ENCODE measurements at regions not wholly inside any gene's neighbourhood (a gene's known extent, or its start where the extent isn't known, plus 50 kb on each side); places are given as distances from the start of the nearest gene placed in this dataset.

- H3K9me3 Mint-ChIP-seq = no peaks in the 10 kb centered on the region
- peaks cover 5% of the 10 kb centered on the region for H3K4me1 Mint-ChIP-seq (ENCODE audit: low read depth)
- no peaks in the 10 kb centered on the region for H3K36me3 ChIP-seq (ENCODE audit: insufficient read depth, low read length)
- H3K27ac Mint-ChIP-seq = no peak overlapping the region
- intact Hi-C loops (cut with DNase I, micrococcal nuclease) = no loop called here
- no peak for TF ChIP-seq CTCF (IDR thresholded peaks at IDR 0.05)
- ChIA-PET POLR2A (no interaction called here), CTCF (no interaction called here)
- ATAC-seq (ENCODE audit: poor library complexity) (no peak), DNase-seq (no peak)
- no peaks in the 10 kb centered on the region for H3K9me3 ChIP-seq (ENCODE audit: control insufficient read depth in 1 of 2, insufficient read depth in 1 of 2, low read length in 2 of 2)
- H3K27me3 Mint-ChIP-seq = no peaks in the 10 kb centered on the region
- H3K4me3 ChIP-seq (ENCODE audit: low read length) = no peak overlapping the region
- H3K27ac ChIP-seq (ENCODE audit: low read depth in 1 of 2, low read length in 2 of 2) = no peak overlapping the region
- no peak overlapping the region for H3K4me3 Mint-ChIP-seq
- no peaks in the 10 kb centered on the region for H3K4me1 ChIP-seq (ENCODE audit: insufficient read depth, low read length)
- no peaks in the 10 kb centered on the region for H3K36me3 Mint-ChIP-seq (ENCODE audit: low read depth)
- no peaks in the 10 kb centered on the region for H3K27me3 ChIP-seq (ENCODE audit: control insufficient read depth in 1 of 2, insufficient read depth in 2 of 2, low read length in 2 of 2)
These were observed 346.4 kb upstream of the KCNMB2 start for GRCh38 chr3:178189854-178190253.

DNA sequence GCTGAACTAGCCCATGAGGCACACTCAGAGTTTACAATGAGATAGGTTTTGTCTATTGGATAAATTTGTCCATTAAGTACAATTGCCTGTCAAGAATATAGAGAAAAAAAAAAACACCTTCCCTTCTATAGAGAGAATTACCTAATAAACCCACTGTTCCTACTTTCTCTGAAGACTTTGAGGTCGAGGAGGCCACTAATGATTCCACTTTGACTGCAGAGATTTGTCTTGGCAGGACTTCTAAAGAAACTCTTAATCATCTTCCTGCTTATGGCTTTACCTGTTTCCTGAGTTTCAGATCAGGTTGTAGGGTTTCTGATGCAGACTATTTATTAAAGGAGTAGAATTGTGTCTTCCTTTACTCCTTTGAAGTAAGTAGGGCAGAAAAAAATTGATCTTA, 342.4 kb upstream of the KCNMB2 start:
- DNase-seq = peak in 1 of 14 experiments; percentile 11
- peaks cover 5% of the 10 kb centered on the region for H3K4me1 Mint-ChIP-seq (ENCODE audit: low read depth)
- H3K4me3 ChIP-seq (ENCODE audit: low read length) = no peak overlapping the region
- ChIA-PET POLR2A (no interaction called here), CTCF (no interaction called here)
- H3K4me3 Mint-ChIP-seq = no peak overlapping the region
- H3K9me3 Mint-ChIP-seq = no peaks in the 10 kb centered on the region
- no peak for ATAC-seq (ENCODE audit: poor library complexity)
- no peaks in the 10 kb centered on the region for H3K36me3 Mint-ChIP-seq (ENCODE audit: low read depth)
- no peaks in the 10 kb centered on the region for H3K27me3 ChIP-seq (ENCODE audit: control insufficient read depth in 1 of 2, insufficient read depth in 2 of 2, low read length in 2 of 2)
- H3K9me3 ChIP-seq (ENCODE audit: control insufficient read depth in 1 of 2, insufficient read depth in 1 of 2, low read length in 2 of 2) = no peaks in the 10 kb centered on the region
- intact Hi-C loops (cut with DNase I, micrococcal nuclease) = no loop called here
- no peak for TF ChIP-seq CTCF (IDR thresholded peaks at IDR 0.05)
- H3K27me3 Mint-ChIP-seq = no peaks in the 10 kb centered on the region
- no peaks in the 10 kb centered on the region for H3K4me1 ChIP-seq (ENCODE audit: insufficient read depth, low read length)
- no peak overlapping the region for H3K27ac Mint-ChIP-seq
- no peaks in the 10 kb centered on the region for H3K36me3 ChIP-seq (ENCODE audit: insufficient read depth, low read length)
- H3K27ac ChIP-seq (ENCODE audit: low read depth in 1 of 2, low read length in 2 of 2) = no peak overlapping the region

DNA sequence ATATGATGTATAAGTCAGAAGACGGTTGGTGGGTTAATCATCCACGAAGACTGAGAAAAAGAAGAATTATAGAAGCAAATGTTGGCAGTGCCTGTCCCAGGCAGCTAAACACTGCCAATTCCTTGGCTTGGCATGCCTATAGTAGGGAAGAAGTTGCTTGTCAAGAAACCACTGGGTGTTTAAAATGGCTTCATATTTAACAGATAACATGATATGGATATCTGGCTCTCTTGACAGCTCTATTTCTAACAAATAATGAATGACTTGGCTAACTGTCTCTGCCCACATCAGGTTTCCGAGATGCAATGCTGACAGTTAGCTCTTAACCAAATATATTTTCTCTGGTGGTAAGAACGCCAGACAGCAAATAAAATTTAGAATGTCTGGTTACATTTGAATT, 341.7 kb upstream of the KCNMB2 start:
- Histone ChIP-seq H3K27ac (ENCODE audit: low read depth in 1 of 2, low read length in 2 of 2) (no peak overlapping the region), H3K9me3 (ENCODE audit: control insufficient read depth in 1 of 2, insufficient read depth in 1 of 2, low read length in 2 of 2) (no peaks in the 10 kb centered on the region), H3K4me1 (ENCODE audit: insufficient read depth, low read length) (no peaks in the 10 kb centered on the region), H3K4me3 (ENCODE audit: low read length) (no peak overlapping the region), H3K36me3 (ENCODE audit: insufficient read depth, low read length) (no peaks in the 10 kb centered on the region), H3K27me3 (ENCODE audit: control insufficient read depth in 1 of 2, insufficient read depth in 2 of 2, low read length in 2 of 2) (no peaks in the 10 kb centered on the region)
- Mint-ChIP-seq H3K4me3 (no peak overlapping the region), H3K9me3 (no peaks in the 10 kb centered on the region), H3K27me3 (no peaks in the 10 kb centered on the region), H3K27ac (no peak overlapping the region), H3K4me1 (ENCODE audit: low read depth) (peaks cover 5% of the 10 kb centered on the region), H3K36me3 (ENCODE audit: low read depth) (no peaks in the 10 kb centered on the region)
- ChIA-PET POLR2A (no interaction called here), CTCF (no interaction called here)
- no peak for TF ChIP-seq CTCF (IDR thresholded peaks at IDR 0.05)
- DNase-seq (no peak), ATAC-seq (ENCODE audit: poor library complexity) (no peak)
- intact Hi-C loops (cut with DNase I, micrococcal nuclease) = no loop called here
